ENCODE measurements at regions not wholly inside any gene's neighbourhood (a gene's known extent, or its start where the extent isn't known, plus 50 kb on each side); places are given as distances from the start of the nearest gene placed in this dataset.

- no peak overlapping the region for H3K4me3 ChIP-seq (ENCODE audit: low read depth in 1 of 2, low read length in 1 of 2)
These were observed 77.4 kb downstream of the RTP5 start for GRCh38 chr2:241947004-241947350.

GRCh38 chr2:241947401-241947800 is 77.9 kb downstream of the RTP5 start:
- H3K4me3 ChIP-seq (ENCODE audit: low read depth in 1 of 2, low read length in 1 of 2): no peak overlapping the region
- H3K9me3 ChIP-seq: no peaks in the 10 kb centered on the region
- H3K4me1 ChIP-seq (ENCODE audit: control insufficient read depth in 1 of 2, insufficient read depth in 1 of 2, low read depth in 1 of 2, low read length in 1 of 2): no peaks in the 10 kb centered on the region
- no peak for TF ChIP-seq CTCF (IDR thresholded peaks at IDR 0.05)
- no peaks in the 10 kb centered on the region for H3K36me3 ChIP-seq
- no peaks in the 10 kb centered on the region for H3K27me3 ChIP-seq
- no peak overlapping the region for H3K27ac ChIP-seq

More at GRCh38 chr2:241947004-241947350, 77.4 kb downstream of the RTP5 start:
- Histone ChIP-seq H3K36me3 (no peaks in the 10 kb centered on the region), H3K27me3 (no peaks in the 10 kb centered on the region), H3K27ac (no peak overlapping the region), H3K9me3 (no peaks in the 10 kb centered on the region), H3K4me1 (ENCODE audit: control insufficient read depth in 1 of 2, insufficient read depth in 1 of 2, low read depth in 1 of 2, low read length in 1 of 2) (no peaks in the 10 kb centered on the region)
- no peak for TF ChIP-seq CTCF (IDR thresholded peaks at IDR 0.05)

GRCh38 chr2:241947876-241948275 is 78.3 kb downstream of the RTP5 start:
- H3K9me3 ChIP-seq: no peaks in the 10 kb centered on the region
- TF ChIP-seq CTCF (IDR thresholded peaks at IDR 0.05): no peak
- no peak overlapping the region for H3K27ac ChIP-seq
- H3K36me3 ChIP-seq: no peaks in the 10 kb centered on the region
- H3K27me3 ChIP-seq: no peaks in the 10 kb centered on the region
- H3K4me3 ChIP-seq (ENCODE audit: low read depth in 1 of 2, low read length in 1 of 2): no peak overlapping the region
- H3K4me1 ChIP-seq (ENCODE audit: control insufficient read depth in 1 of 2, insufficient read depth in 1 of 2, low read depth in 1 of 2, low read length in 1 of 2): no peaks in the 10 kb centered on the region

- H3K27ac ChIP-seq: no peak overlapping the region
- no peaks in the 10 kb centered on the region for H3K36me3 ChIP-seq
- no peak for TF ChIP-seq CTCF (IDR thresholded peaks at IDR 0.05)
- no peak overlapping the region for H3K4me3 ChIP-seq (ENCODE audit: low read depth in 1 of 2, low read length in 1 of 2)
- H3K4me1 ChIP-seq (ENCODE audit: control insufficient read depth in 1 of 2, insufficient read depth in 1 of 2, low read depth in 1 of 2, low read length in 1 of 2): no peaks in the 10 kb centered on the region
- H3K9me3 ChIP-seq: no peaks in the 10 kb centered on the region
- no peaks in the 10 kb centered on the region for H3K27me3 ChIP-seq
These were observed 78.9 kb downstream of the RTP5 start for GRCh38 chr2:241948299-241948897.

- TF ChIP-seq CTCF (IDR thresholded peaks at IDR 0.05): no peak
- Histone ChIP-seq H3K4me3 (ENCODE audit: low read depth in 1 of 2, low read length in 1 of 2) (no peak overlapping the region), H3K27me3 (no peaks in the 10 kb centered on the region), H3K36me3 (no peaks in the 10 kb centered on the region), H3K4me1 (ENCODE audit: control insufficient read depth in 1 of 2, insufficient read depth in 1 of 2, low read depth in 1 of 2, low read length in 1 of 2) (no peaks in the 10 kb centered on the region), H3K27ac (no peak overlapping the region), H3K9me3 (no peaks in the 10 kb centered on the region)
These were observed 79.6 kb downstream of the RTP5 start for GRCh38 chr2:241948901-241949735.
